ENCODE measurements at regions not wholly inside any gene's neighbourhood (a gene's known extent, or its start where the extent isn't known, plus 50 kb on each side); places are given as distances from the start of the nearest gene placed in this dataset.
A peak's percentile ranks its signal among the peaks of the same experiment; 100 is the strongest.

GRCh38 chr4:36716874-36717273, 435.5 kb downstream of the DTHD1 start:
- 89 to 95% (median 91%) methylated on average over 4 of the region's 4 CpGs for WGBS, 4 donors
- Histone ChIP-seq H3K4me1 (replicated peaks in 1 of 2) (no peaks in the 10 kb centered on the region), H3K27me3 (no peaks in the 10 kb centered on the region), H3K27ac (no peak overlapping the region), H3K9me3 (replicated peaks in 1 of 3) (no peaks in the 10 kb centered on the region), H3K36me3 (replicated peaks in 1 of 2) (no peaks in the 10 kb centered on the region), H3K4me3 (no peak overlapping the region)
- DNase-seq, result no peak
- intact Hi-C loops (cut with DNase I), result no loop called here
- TF ChIP-seq CTCF (IDR thresholded peaks at IDR 0.05) (no peak), POLR2A (IDR thresholded peaks at IDR 0.05) (no peak)

DNA sequence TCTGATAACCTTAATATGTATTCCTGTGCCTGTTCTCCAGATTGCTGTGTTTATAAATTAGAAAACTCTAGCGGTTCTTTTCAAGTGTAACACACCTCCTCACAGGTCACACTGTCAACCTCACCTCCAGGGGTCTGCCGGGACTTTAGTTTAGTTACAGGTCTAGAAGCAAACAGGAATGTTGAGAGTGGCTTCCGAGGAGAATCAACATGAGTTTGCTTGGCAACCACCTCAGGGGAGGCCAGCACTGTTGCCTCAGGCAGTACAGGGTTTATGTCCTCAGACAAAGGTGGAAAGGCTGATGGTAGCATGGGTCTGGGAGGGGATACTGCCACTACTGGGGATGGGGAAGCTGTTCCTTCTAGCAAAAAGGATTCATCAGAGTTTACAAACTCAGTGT, 438.0 kb downstream of the DTHD1 start:
- 82 to 86% (median 83%) methylated on average over 3 of the region's 3 CpGs for WGBS, 4 donors
- H3K4me1 ChIP-seq (replicated peaks in 1 of 2), result no peaks in the 10 kb centered on the region
- TF ChIP-seq POLR2A (IDR thresholded peaks at IDR 0.05) (no peak), CTCF (IDR thresholded peaks at IDR 0.05) (no peak)
- H3K27me3 ChIP-seq, result no peaks in the 10 kb centered on the region
- H3K4me3 ChIP-seq, result no peak overlapping the region
- DNase-seq, result no peak
- no peaks in the 10 kb centered on the region for H3K9me3 ChIP-seq (replicated peaks in 1 of 3)
- no peaks in the 10 kb centered on the region for H3K36me3 ChIP-seq (replicated peaks in 1 of 2)
- H3K27ac ChIP-seq, result no peak overlapping the region
- intact Hi-C loops (cut with DNase I), result no loop called here

GRCh38 chr4:36722986-36723385, 441.6 kb downstream of the DTHD1 start:
- 63 to 77% (median 76%) methylated on average over 1 of the region's 1 CpG for WGBS, 4 donors
- intact Hi-C loops (cut with DNase I), result no loop called here
- Histone ChIP-seq H3K4me3 (no peak overlapping the region), H3K4me1 (replicated peaks in 1 of 2) (no peaks in the 10 kb centered on the region), H3K36me3 (replicated peaks in 1 of 2) (no peaks in the 10 kb centered on the region), H3K27ac (no peak overlapping the region), H3K9me3 (replicated peaks in 1 of 3) (no peaks in the 10 kb centered on the region), H3K27me3 (no peaks in the 10 kb centered on the region)
- TF ChIP-seq POLR2A (IDR thresholded peaks at IDR 0.05) (no peak), CTCF (IDR thresholded peaks at IDR 0.05) (peak in 2 of 6 experiments; percentile 17 to 19)
- DNase-seq, result no peak

GRCh38 chr4:36734334-36734733, 452.9 kb downstream of the DTHD1 start:
- no peak for DNase-seq
- Histone ChIP-seq H3K27ac (no peak overlapping the region), H3K9me3 (replicated peaks in 1 of 3) (no peaks in the 10 kb centered on the region), H3K4me1 (replicated peaks in 1 of 2) (no peaks in the 10 kb centered on the region), H3K27me3 (no peaks in the 10 kb centered on the region), H3K36me3 (replicated peaks in 1 of 2) (no peaks in the 10 kb centered on the region), H3K4me3 (no peak overlapping the region)
- intact Hi-C loops (cut with DNase I), result no loop called here
- TF ChIP-seq CTCF (IDR thresholded peaks at IDR 0.05), result no peak
- no peak for TF ChIP-seq POLR2A (IDR thresholded peaks at IDR 0.05)
- 92 to 100% (median 95%) methylated on average over 1 of the region's 1 CpG for WGBS, 4 donors
